Head of caudate nucleus (tissue), 42 donors: ENCODE measurements at regions not wholly inside any gene's neighbourhood (a gene's known extent, or its start where the extent isn't known, plus 50 kb on each side); places are given as distances from the start of the nearest gene placed in this dataset.
"Not testable (repeated sequence)": the region's sequence is repeated elsewhere in the genome, so short reads cannot be mapped to it uniquely, and the experiment has no call there.

Source experiments
- DNase-seq, 42 donors: peaks; one replicate each; pipeline versions ENCODE4 v3.0.0 to v3.0.0-alpha.2; 2020 to 2021; ENCODE audit warnings: mixed read lengths in 7 of 42
- intact Hi-C: fragments of 100-400 bp; cut with DNase I; formaldehyde crosslinking; loops from one replicate; pipeline ENCODE4 v1.15.0; 2022

GRCh38 chr18:30658306-30658705 is 384.2 kb downstream of the DSC3 start:
- intact Hi-C loops, result no loop called here
- DNase-seq, result no peak

- no peak for DNase-seq
Measured at GRCh38 chr18:30652387-30652786, 390.2 kb downstream of the DSC3 start.

GRCh38 chr18:30650499-30650898 is 392.0 kb downstream of the DSC3 start:
- no peak for DNase-seq
- intact Hi-C loops, result no loop called here

More at GRCh38 chr18:30652387-30652786, 390.2 kb downstream of the DSC3 start:
- intact Hi-C loops, result no loop called here

GRCh38 chr18:30644158-30644557 is 398.4 kb downstream of the DSC3 start:
- intact Hi-C loops, result no loop called here
- no peak for DNase-seq

GRCh38 chr18:30639361-30639760 is 403.2 kb downstream of the DSC3 start:
- no peak for DNase-seq
- intact Hi-C loops, result no loop called here

- intact Hi-C loops, result no loop called here
- DNase-seq, result no peak
Measured at GRCh38 chr18:30634249-30634648, 408.3 kb downstream of the DSC3 start.

- peak in 2 of 42 donors; percentile 3 for DNase-seq
- intact Hi-C loops, result no loop called here
Measured at GRCh38 chr18:30632071-30632698, 410.4 kb downstream of the DSC3 start.

- intact Hi-C loops, result no loop called here
Measured at GRCh38 chr18:30625961-30626360, 416.6 kb downstream of the DSC3 start.

GRCh38 chr18:30623401-30624065 is 419.0 kb downstream of the DSC3 start:
- intact Hi-C loops, result no loop called here
- DNase-seq, result no peak

More at GRCh38 chr18:30625961-30626360, 416.6 kb downstream of the DSC3 start:
- DNase-seq, result no peak

- intact Hi-C loops, result no loop called here
- no peak for DNase-seq
Measured at GRCh38 chr18:30622635-30623034, 419.9 kb downstream of the DSC3 start.

- DNase-seq, result no peak
- intact Hi-C loops, result no loop called here
Measured at GRCh38 chr18:30622104-30622503, 420.4 kb downstream of the DSC3 start.

GRCh38 chr18:30618567-30618966 is 424.0 kb downstream of the DSC3 start:
- intact Hi-C loops, result no loop called here

GRCh38 chr18:30616414-30616813 is 426.1 kb downstream of the DSC3 start:
- DNase-seq, result no peak
- intact Hi-C loops, result no loop called here

More at GRCh38 chr18:30618567-30618966, 424.0 kb downstream of the DSC3 start:
- no peak for DNase-seq

GRCh38 chr18:30613467-30613801 is 429.1 kb downstream of the DSC3 start:
- intact Hi-C loops, result no loop called here

GRCh38 chr18:30601541-30601940 is 441.0 kb downstream of the DSC3 start:
- intact Hi-C loops, result no loop called here
- DNase-seq, result no peak

More at GRCh38 chr18:30613467-30613801, 429.1 kb downstream of the DSC3 start:
- DNase-seq, result no peak

- intact Hi-C loops, result no loop called here
- DNase-seq, result no peak
Measured at GRCh38 chr18:30597202-30597601, 445.3 kb downstream of the DSC3 start.

GRCh38 chr18:30596635-30597034 is 445.9 kb downstream of the DSC3 start:
- intact Hi-C loops, result no loop called here
- DNase-seq, result no peak

GRCh38 chr18:30595942-30596341 is 446.6 kb downstream of the DSC3 start:
- intact Hi-C loops, result no loop called here
- no peak for DNase-seq

GRCh38 chr18:30594911-30595310 is 447.6 kb downstream of the DSC3 start:
- DNase-seq, intact Hi-C loops: not testable (repeated sequence)

GRCh38 chr18:30591462-30591861 is 451.1 kb downstream of the DSC3 start:
- intact Hi-C loops, result no loop called here
- no peak for DNase-seq

- DNase-seq, result no peak
- intact Hi-C loops, result no loop called here
Measured at GRCh38 chr18:30588673-30589164, 453.8 kb downstream of the DSC3 start.
